ENCODE measurements at regions not wholly inside any gene's neighbourhood (a gene's known extent, or its start where the extent isn't known, plus 50 kb on each side); places are given as distances from the start of the nearest gene placed in this dataset.

GRCh38 chr2:4420032-4420431 is 716.7 kb downstream of the DCDC2C start:
- CTCF ChIA-PET = no interaction called here
- Histone ChIP-seq H3K4me1 (no peaks in the 10 kb centered on the region), H3K4me3 (no peak overlapping the region), H3K9me3 (peaks cover 5% of the 10 kb centered on the region; the same call in 2 of the 3 replicates), H3K4me2 (no peak overlapping the region), H3K27ac (no peak overlapping the region)
- no peak for ATAC-seq
- FAIRE-seq = no peak
- POLR2A ChIA-PET = no interaction called here
- TF ChIP-seq HDAC2 (IDR thresholded peaks at IDR 0.05) (no peak), CTCF (IDR thresholded peaks at IDR 0.05) (no peak), FOSL2 (IDR thresholded peaks at IDR 0.05) (no peak), FOSL2 (CRISPR knock-in tag; IDR thresholded peaks at IDR 0.05) (no peak), SMC3 (IDR thresholded peaks at IDR 0.05) (no peak), ESRRA (IDR thresholded peaks at IDR 0.05; ENCODE audit: borderline replicate concordance, low read length) (no peak), RARB (CRISPR knock-in tag; IDR thresholded peaks at IDR 0.05) (no peak), MAFK (IDR thresholded peaks at IDR 0.05; ENCODE audit: partially characterized antibody) (no peak), JUNB (IDR thresholded peaks at IDR 0.05) (no peak), EHMT2 (IDR thresholded peaks at IDR 0.05; ENCODE audit: low read depth) (no peak), EHF (CRISPR knock-in tag; IDR thresholded peaks at IDR 0.05) (no peak), HOXB13 (CRISPR knock-in tag; IDR thresholded peaks at IDR 0.05; ENCODE audit: low read depth) (no peak), E2F6 (IDR thresholded peaks at IDR 0.05; ENCODE audit: borderline replicate concordance, low read depth) (no peak), TFCP2L1 (CRISPR knock-in tag; IDR thresholded peaks at IDR 0.05) (no peak), CBX2 (IDR thresholded peaks at IDR 0.05; ENCODE audit: borderline replicate concordance, low read depth) (no peak), MYC (IDR thresholded peaks at IDR 0.05; ENCODE audit: borderline replicate concordance, low read length) (no peak), MAX (IDR thresholded peaks at IDR 0.05) (no peak), TP53 (CRISPR knock-in tag; IDR thresholded peaks at IDR 0.05) (no peak), ZFP36 (IDR thresholded peaks at IDR 0.05; ENCODE audit: borderline replicate concordance, partially characterized antibody) (no peak), RAD21 (conservative IDR thresholded peaks at IDR 0.05 in 1 of 2, IDR thresholded peaks at IDR 0.05 in 1 of 2) (no peak), MAZ (IDR thresholded peaks at IDR 0.05; ENCODE audit: borderline replicate concordance, low read depth, low read length) (no peak)
- no peak for DNase-seq (ENCODE audit: low read depth in 1 of 2, low spot score in 1 of 2)
- WGBS (ENCODE audit: missing lambda C conversion rate) = 2% methylated on average over 3 of the region's 3 CpGs

- FAIRE-seq (no peak), DNase-seq (ENCODE audit: low read depth in 1 of 2, low spot score in 1 of 2) (no peak), ATAC-seq (no peak)
- Histone ChIP-seq H3K4me2 (no peak overlapping the region), H3K4me1 (no peaks in the 10 kb centered on the region), H3K4me3 (no peak overlapping the region), H3K27ac (no peak overlapping the region), H3K9me3 (peaks cover 5% of the 10 kb centered on the region; the same call in 2 of the 3 replicates)
- WGBS (ENCODE audit: missing lambda C conversion rate) = 5% methylated on average over 6 of the region's 6 CpGs
- POLR2A ChIA-PET = no interaction called here
- CTCF ChIA-PET = no interaction called here
- TF ChIP-seq FOXS1 (CRISPR knock-in tag; IDR thresholded peaks at IDR 0.05) (no peak), MAFK (IDR thresholded peaks at IDR 0.05; ENCODE audit: partially characterized antibody) (peak; percentile 74), CEBPB (IDR thresholded peaks at IDR 0.05) (no peak), NFE2L2 (conservative IDR thresholded peaks at IDR 0.05; ENCODE audit: low read length) (no peak), USF2 (IDR thresholded peaks at IDR 0.05) (no peak), ATOH8 (CRISPR knock-in tag; IDR thresholded peaks at IDR 0.05; ENCODE audit: low read depth) (no peak)
These were observed 720.8 kb downstream of the DCDC2C start for GRCh38 chr2:4424153-4424552.
